ENCODE measurements at regions not wholly inside any gene's neighbourhood (a gene's known extent, or its start where the extent isn't known, plus 50 kb on each side); places are given as distances from the start of the nearest gene placed in this dataset.

GRCh38 chr5:107056278-107056677 lies 614.5 kb downstream of the EFNA5 start:
- peaks cover 0 to 11% (median 0%) of the 10 kb centered on the region in 11 donors for H3K9me3 ChIP-seq
- no peak overlapping the region for H3K4me3 ChIP-seq
- intact Hi-C loops (cut with DNase I), result no loop called here
- peaks cover 0 to 12% (median 0%) of the 10 kb centered on the region in 9 donors for H3K4me1 ChIP-seq
- H3K27me3 ChIP-seq, result no peaks in the 10 kb centered on the region
- TF ChIP-seq, protein P1, sequence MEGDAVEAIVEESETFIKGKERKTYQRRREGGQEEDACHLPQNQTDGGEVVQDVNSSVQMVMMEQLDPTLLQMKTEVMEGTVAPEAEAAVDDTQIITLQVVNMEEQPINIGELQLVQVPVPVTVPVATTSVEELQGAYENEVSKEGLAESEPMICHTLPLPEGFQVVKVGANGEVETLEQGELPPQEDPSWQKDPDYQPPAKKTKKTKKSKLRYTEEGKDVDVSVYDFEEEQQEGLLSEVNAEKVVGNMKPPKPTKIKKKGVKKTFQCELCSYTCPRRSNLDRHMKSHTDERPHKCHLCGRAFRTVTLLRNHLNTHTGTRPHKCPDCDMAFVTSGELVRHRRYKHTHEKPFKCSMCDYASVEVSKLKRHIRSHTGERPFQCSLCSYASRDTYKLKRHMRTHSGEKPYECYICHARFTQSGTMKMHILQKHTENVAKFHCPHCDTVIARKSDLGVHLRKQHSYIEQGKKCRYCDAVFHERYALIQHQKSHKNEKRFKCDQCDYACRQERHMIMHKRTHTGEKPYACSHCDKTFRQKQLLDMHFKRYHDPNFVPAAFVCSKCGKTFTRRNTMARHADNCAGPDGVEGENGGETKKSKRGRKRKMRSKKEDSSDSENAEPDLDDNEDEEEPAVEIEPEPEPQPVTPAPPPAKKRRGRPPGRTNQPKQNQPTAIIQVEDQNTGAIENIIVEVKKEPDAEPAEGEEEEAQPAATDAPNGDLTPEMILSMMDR (IDR thresholded peaks at IDR 0.05), result no peak
- ATAC-seq, result peak in 5 of 8 donors; percentile 48 to 79 (median 64)
- WGBS, 2 donors, result 28 to 38% methylated on average over 2 of the region's 2 CpGs
- no peaks in the 10 kb centered on the region for H3K36me3 ChIP-seq
- H3K27ac ChIP-seq, result peak overlapping the region in 2 of 10 donors; percentile 12 to 46
- no peak for DNase-seq

DNA sequence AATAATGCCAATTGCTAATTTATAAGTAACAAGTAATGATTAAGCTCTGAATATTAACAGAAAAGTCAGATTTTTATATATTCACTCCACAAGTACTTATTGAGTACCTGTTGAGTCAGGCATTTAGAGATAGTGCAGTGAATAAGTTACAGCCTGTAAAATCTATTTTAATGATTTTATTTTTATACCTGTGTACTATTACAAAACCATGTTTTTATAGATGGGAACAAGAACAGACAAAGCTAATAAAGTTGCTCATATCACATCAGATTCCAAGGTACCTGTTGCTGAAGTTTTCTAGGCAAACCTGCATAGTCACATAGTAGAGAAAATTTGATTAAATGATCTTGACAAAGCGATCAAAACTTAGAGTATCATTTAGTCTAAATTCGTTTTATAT lies 623.7 kb downstream of the EFNA5 start:
- no peaks in the 10 kb centered on the region for H3K27me3 ChIP-seq
- no peaks in the 10 kb centered on the region for H3K36me3 ChIP-seq
- H3K4me3 ChIP-seq, result no peak overlapping the region
- peaks cover 0 to 19% (median 0%) of the 10 kb centered on the region in 11 donors for H3K9me3 ChIP-seq
- DNase-seq, result no peak
- H3K27ac ChIP-seq, result no peak overlapping the region
- TF ChIP-seq, protein P1 (IDR thresholded peaks at IDR 0.05), result no peak
- WGBS, 2 donors, result 73 to 85% methylated on average over 2 of the region's 2 CpGs
- intact Hi-C loops (cut with DNase I), result no loop called here
- H3K4me1 ChIP-seq, result no peaks in the 10 kb centered on the region
- no peak for ATAC-seq

DNA sequence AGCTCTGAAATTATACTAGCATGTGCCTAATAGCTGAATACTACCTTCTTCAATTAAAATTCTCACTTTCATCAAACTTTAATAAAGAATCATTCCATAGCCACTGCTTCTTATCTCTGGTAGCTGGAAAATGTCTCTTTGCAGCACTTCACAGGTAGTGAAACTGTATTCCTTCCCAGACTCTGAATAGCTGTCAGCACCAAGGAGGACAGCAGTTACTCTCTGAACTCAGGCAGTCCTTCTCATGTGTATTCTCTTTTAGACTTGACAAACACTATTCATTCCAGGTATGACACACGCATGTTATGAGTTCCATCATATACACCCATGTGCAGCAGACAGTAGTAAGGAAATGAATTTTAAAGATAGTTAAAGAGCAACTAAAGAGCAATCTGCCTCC lies 627.1 kb downstream of the EFNA5 start:
- WGBS, 2 donors, result 47 to 50% methylated on average over 1 of the region's 1 CpG
- Histone ChIP-seq H3K9me3 (no peaks in the 10 kb centered on the region), H3K4me1 (no peaks in the 10 kb centered on the region), H3K36me3 (no peaks in the 10 kb centered on the region), H3K27ac (no peak overlapping the region), H3K4me3 (no peak overlapping the region), H3K27me3 (no peaks in the 10 kb centered on the region)
- DNase-seq (no peak), ATAC-seq (peak in 2 of 8 donors; percentile 50 to 73)
- intact Hi-C loops (cut with DNase I), result no loop called here
- TF ChIP-seq, protein P1 (IDR thresholded peaks at IDR 0.05), result no peak

DNA sequence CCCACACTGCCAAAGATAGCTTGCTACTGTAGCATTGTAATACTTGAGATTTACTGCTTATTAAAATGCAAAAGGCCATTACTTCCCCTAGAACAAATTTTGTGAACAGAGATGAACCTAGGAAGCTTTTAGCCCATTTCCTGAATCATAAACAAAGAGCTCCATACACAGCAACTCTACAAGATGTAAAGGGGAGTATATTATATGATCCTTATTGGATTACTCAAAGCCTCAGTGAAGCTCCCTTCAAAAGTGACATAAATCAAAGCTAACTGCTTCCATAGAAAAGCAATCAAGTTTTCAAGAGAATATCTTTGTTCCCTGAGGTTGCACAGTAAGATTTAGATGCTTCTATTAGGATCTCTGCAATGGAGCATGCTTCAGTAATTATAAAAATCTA lies 629.8 kb downstream of the EFNA5 start:
- Histone ChIP-seq H3K27me3 (no peaks in the 10 kb centered on the region), H3K36me3 (no peaks in the 10 kb centered on the region), H3K4me1 (no peaks in the 10 kb centered on the region), H3K4me3 (no peak overlapping the region), H3K9me3 (peaks cover 0 to 5% (median 0%) of the 10 kb centered on the region in 11 donors), H3K27ac (no peak overlapping the region)
- intact Hi-C loops (cut with DNase I), result no loop called here
- no peak for DNase-seq
- no peak for ATAC-seq
- TF ChIP-seq, protein P1 (IDR thresholded peaks at IDR 0.05), result no peak
